Stomach smooth muscle (tissue), 2 donors: ENCODE measurements at regions not wholly inside any gene's neighbourhood (a gene's known extent, or its start where the extent isn't known, plus 50 kb on each side); places are given as distances from the start of the nearest gene placed in this dataset.

Source experiments
- H3K27ac ChIP-seq: one replicate; pipeline ENCODE4 v1.7.0; 2013; ENCODE audit warnings: mild to moderate bottlenecking, low read length, inconsistent platforms
- H3K27me3 ChIP-seq, 2 donors: one replicate each; pipeline ENCODE4 v1.7.0; 2013; ENCODE audit warnings: low read length in 2 of 2; ENCODE audit not compliant: insufficient read depth in 2 of 2, control insufficient read depth in 1 of 2
- H3K36me3 ChIP-seq, 2 donors: one replicate each; pipeline ENCODE4 v1.7.0; 2013; ENCODE audit warnings: low read length in 2 of 2; ENCODE audit not compliant: control insufficient read depth in 2 of 2, insufficient read depth in 2 of 2
- H3K4me1 ChIP-seq: one replicate; pipeline ENCODE4 v1.7.0; 2013; ENCODE audit warnings: low read length; ENCODE audit not compliant: control insufficient read depth, insufficient read depth
- H3K4me3 ChIP-seq, 2 donors: one replicate each; pipeline ENCODE4 v1.7.0; 2013; ENCODE audit warnings: low read length in 2 of 2
- H3K9ac ChIP-seq, 2 donors: one replicate each; pipeline ENCODE4 v1.7.0; 2013; ENCODE audit warnings: low read length in 2 of 2, mild to moderate bottlenecking in 1 of 2
- H3K9me3 ChIP-seq, 2 donors: one replicate each; pipeline ENCODE4 v1.7.0; 2013; ENCODE audit warnings: low read length in 2 of 2; ENCODE audit not compliant: control insufficient read depth in 2 of 2
- donor health status: healthy.
- donor health status: Pancreatic carcinoma.

GRCh38 chr5:51902512-51902911, 519.3 kb downstream of the ISL1 start:
- Histone ChIP-seq H3K4me1 (no peaks in the 10 kb centered on the region), H3K27ac (no peak overlapping the region), H3K4me3 (no peak overlapping the region), H3K9ac (no peak overlapping the region), H3K27me3 (no peaks in the 10 kb centered on the region), H3K36me3 (no peaks in the 10 kb centered on the region), H3K9me3 (no peaks in the 10 kb centered on the region)

- H3K27me3 ChIP-seq = no peaks in the 10 kb centered on the region
- H3K9ac ChIP-seq = no peak overlapping the region
- no peaks in the 10 kb centered on the region for H3K9me3 ChIP-seq
- H3K4me3 ChIP-seq = no peak overlapping the region
- H3K4me1 ChIP-seq = no peaks in the 10 kb centered on the region
- H3K36me3 ChIP-seq = no peaks in the 10 kb centered on the region
- no peak overlapping the region for H3K27ac ChIP-seq
These were observed 525.0 kb downstream of the ISL1 start for GRCh38 chr5:51908215-51908614.

GRCh38 chr5:51944500-51945125, 561.4 kb downstream of the ISL1 start:
- H3K9ac ChIP-seq = no peak overlapping the region
- H3K27me3 ChIP-seq = no peaks in the 10 kb centered on the region
- H3K4me3 ChIP-seq = no peak overlapping the region
- H3K27ac ChIP-seq = no peak overlapping the region
- peaks cover 0 to 7% of the 10 kb centered on the region in 2 donors for H3K9me3 ChIP-seq
- no peaks in the 10 kb centered on the region for H3K36me3 ChIP-seq
- H3K4me1 ChIP-seq = no peaks in the 10 kb centered on the region

- Histone ChIP-seq H3K9ac (no peak overlapping the region), H3K4me1 (peaks cover 2% of the 10 kb centered on the region), H3K27ac (no peak overlapping the region), H3K9me3 (no peaks in the 10 kb centered on the region), H3K4me3 (no peak overlapping the region), H3K27me3 (no peaks in the 10 kb centered on the region), H3K36me3 (no peaks in the 10 kb centered on the region)
These were observed 575.2 kb downstream of the ISL1 start for GRCh38 chr5:51958473-51958872.

GRCh38 chr5:51960617-51961121, 577.4 kb downstream of the ISL1 start:
- H3K4me3 ChIP-seq = peak overlapping the region in 1 of 2 donors; percentile 29
- peaks cover 2% of the 10 kb centered on the region for H3K4me1 ChIP-seq
- H3K27ac ChIP-seq = no peak overlapping the region
- H3K9ac ChIP-seq = peak overlapping the region in 1 of 2 donors; percentile 42
- H3K27me3 ChIP-seq = no peaks in the 10 kb centered on the region
- no peaks in the 10 kb centered on the region for H3K36me3 ChIP-seq
- no peaks in the 10 kb centered on the region for H3K9me3 ChIP-seq

GRCh38 chr5:51961154-51961562, 577.9 kb downstream of the ISL1 start:
- no peak overlapping the region for H3K27ac ChIP-seq
- H3K9me3 ChIP-seq = no peaks in the 10 kb centered on the region
- H3K4me3 ChIP-seq = peak overlapping the region in 1 of 2 donors; percentile 29
- no peaks in the 10 kb centered on the region for H3K27me3 ChIP-seq
- H3K4me1 ChIP-seq = peaks cover 2% of the 10 kb centered on the region
- peak overlapping the region in 1 of 2 donors; percentile 42 for H3K9ac ChIP-seq
- no peaks in the 10 kb centered on the region for H3K36me3 ChIP-seq

- Histone ChIP-seq H3K27me3 (no peaks in the 10 kb centered on the region), H3K36me3 (no peaks in the 10 kb centered on the region), H3K9me3 (no peaks in the 10 kb centered on the region), H3K27ac (no peak overlapping the region), H3K4me1 (no peaks in the 10 kb centered on the region), H3K4me3 (no peak overlapping the region), H3K9ac (no peak overlapping the region)
These were observed 585.5 kb downstream of the ISL1 start for GRCh38 chr5:51968756-51969155.

- H3K4me1 ChIP-seq = no peaks in the 10 kb centered on the region
- H3K27me3 ChIP-seq = no peaks in the 10 kb centered on the region
- no peak overlapping the region for H3K4me3 ChIP-seq
- no peak overlapping the region for H3K27ac ChIP-seq
- no peaks in the 10 kb centered on the region for H3K36me3 ChIP-seq
- H3K9me3 ChIP-seq = no peaks in the 10 kb centered on the region
- H3K9ac ChIP-seq = no peak overlapping the region
These were observed 591.6 kb downstream of the ISL1 start for GRCh38 chr5:51974834-51975233.

- no peaks in the 10 kb centered on the region for H3K9me3 ChIP-seq
- H3K27me3 ChIP-seq = no peaks in the 10 kb centered on the region
- no peaks in the 10 kb centered on the region for H3K36me3 ChIP-seq
These were observed 593.8 kb downstream of the ISL1 start for GRCh38 chr5:51977014-51977413.

GRCh38 chr5:51983161-51983560, 599.9 kb downstream of the ISL1 start:
- H3K4me3 ChIP-seq = no peak overlapping the region
- no peaks in the 10 kb centered on the region for H3K4me1 ChIP-seq
- no peaks in the 10 kb centered on the region for H3K36me3 ChIP-seq
- no peak overlapping the region for H3K9ac ChIP-seq
- no peaks in the 10 kb centered on the region for H3K9me3 ChIP-seq
- no peak overlapping the region for H3K27ac ChIP-seq
- no peaks in the 10 kb centered on the region for H3K27me3 ChIP-seq

More at GRCh38 chr5:51977014-51977413, 593.8 kb downstream of the ISL1 start:
- no peak overlapping the region for H3K9ac ChIP-seq
- no peaks in the 10 kb centered on the region for H3K4me1 ChIP-seq
- H3K27ac ChIP-seq = no peak overlapping the region
- no peak overlapping the region for H3K4me3 ChIP-seq

GRCh38 chr5:51986733-51987132, 603.5 kb downstream of the ISL1 start:
- no peaks in the 10 kb centered on the region for H3K9me3 ChIP-seq
- H3K27ac ChIP-seq = no peak overlapping the region
- no peak overlapping the region for H3K9ac ChIP-seq
- no peak overlapping the region for H3K4me3 ChIP-seq
- H3K4me1 ChIP-seq = no peaks in the 10 kb centered on the region
- no peaks in the 10 kb centered on the region for H3K36me3 ChIP-seq
- H3K27me3 ChIP-seq = no peaks in the 10 kb centered on the region
